Ishikawa (cell line): ENCODE measurements at regions not wholly inside any gene's neighbourhood (a gene's known extent, or its start where the extent isn't known, plus 50 kb on each side); places are given as distances from the start of the nearest gene placed in this dataset.

ENCODE experiments used
- CEBPB ChIP-seq: IDR thresholded peaks from 2 replicates; pipeline ENCODE4 v1.6.1; 2012
- CREB1 ChIP-seq: IDR thresholded peaks from 2 replicates; pipeline ENCODE4 v1.6.1; 2012; ENCODE audit warnings: low read depth
- EGR1 ChIP-seq: IDR thresholded peaks from 2 replicates; pipeline ENCODE4 v1.6.1; 2012
- EP300 ChIP-seq: IDR thresholded peaks from 2 replicates; pipeline ENCODE4 v1.6.1; 2012; ENCODE audit warnings: borderline replicate concordance
- FOXM1 ChIP-seq: IDR thresholded peaks from 2 replicates; pipeline ENCODE4 v1.6.1; 2012; ENCODE audit warnings: low read depth, borderline replicate concordance
- MAX ChIP-seq: IDR thresholded peaks from 2 replicates; pipeline ENCODE4 v1.6.1; 2012
- NFIC ChIP-seq: IDR thresholded peaks from 2 replicates; pipeline ENCODE4 v1.6.1; 2012
- RAD21 ChIP-seq: IDR thresholded peaks from 2 replicates; pipeline ENCODE4 v1.6.1; 2012; ENCODE audit warnings: low read depth
- REST ChIP-seq: IDR thresholded peaks from 2 replicates; pipeline ENCODE4 v1.6.1; 2012; ENCODE audit warnings: low read depth, mild to moderate bottlenecking
- TAF1 ChIP-seq: IDR thresholded peaks from 2 replicates; pipeline ENCODE4 v1.6.1; 2012; ENCODE audit warnings: low read depth, mild to moderate bottlenecking
- TCF12 ChIP-seq: IDR thresholded peaks from 2 replicates; pipeline ENCODE4 v1.6.1; 2012; ENCODE audit warnings: low read depth
- TEAD4 ChIP-seq: IDR thresholded peaks from 2 replicates; pipeline ENCODE4 v1.6.1; 2012
- USF1 ChIP-seq: IDR thresholded peaks from 2 replicates; pipeline ENCODE4 v1.6.1; 2012
- YY1 ChIP-seq: IDR thresholded peaks from 2 replicates; pipeline ENCODE4 v1.6.1; 2012; ENCODE audit warnings: low read depth
- ZBTB7A ChIP-seq: IDR thresholded peaks from 2 replicates; pipeline ENCODE4 v1.6.1; 2012; ENCODE audit warnings: low read depth

- TF ChIP-seq YY1: no peak
Observed at GRCh38 chr3:30504939-30505338, 101.5 kb upstream of the TGFBR2 start.

- TF ChIP-seq EGR1 (no peak), MAX (no peak), TCF12 (no peak), RAD21 (no peak), FOXM1 (no peak)
Observed at GRCh38 chr3:30505866-30506520, 100.4 kb upstream of the TGFBR2 start.

- TF ChIP-seq TCF12: no peak
- no peak for TF ChIP-seq EGR1
- TF ChIP-seq CREB1: no peak
- TF ChIP-seq FOXM1: no peak
- no peak for TF ChIP-seq MAX
- no peak for TF ChIP-seq RAD21
- no peak for TF ChIP-seq TAF1
- no peak for TF ChIP-seq CEBPB
- no peak for TF ChIP-seq EP300
- no peak for TF ChIP-seq YY1
- no peak for TF ChIP-seq NFIC
- TF ChIP-seq ZBTB7A: no peak
- no peak for TF ChIP-seq REST
- no peak for TF ChIP-seq TEAD4
Observed at GRCh38 chr3:30508339-30508738, 98.1 kb upstream of the TGFBR2 start.

GRCh38 chr3:30510596-30510995 is 95.8 kb upstream of the TGFBR2 start:
- peak; percentile 50; the same call in 1 of the 2 replicates for TF ChIP-seq EP300
- 0 out of 2 replicates have a peak, but pooled peaks have one; percentile 25 for TF ChIP-seq CEBPB
- peak; percentile 16; the same call in 1 of the 2 replicates for TF ChIP-seq TEAD4
- TF ChIP-seq RAD21: no peak

GRCh38 chr3:30511524-30512251 is 94.7 kb upstream of the TGFBR2 start:
- TF ChIP-seq TAF1 (no peak), CEBPB (peak; percentile 89)

- no peak for TF ChIP-seq REST
- no peak for TF ChIP-seq CREB1
- no peak for TF ChIP-seq TAF1
- TF ChIP-seq CEBPB: no peak
- TF ChIP-seq MAX: no peak
- TF ChIP-seq YY1: no peak
- no peak for TF ChIP-seq RAD21
- TF ChIP-seq EP300: no peak
- no peak for TF ChIP-seq ZBTB7A
- TF ChIP-seq TEAD4: no peak
- TF ChIP-seq TCF12: no peak
- TF ChIP-seq FOXM1: no peak
- no peak for TF ChIP-seq NFIC
- no peak for TF ChIP-seq USF1
- TF ChIP-seq EGR1: no peak
Observed at GRCh38 chr3:30512576-30512975, 93.8 kb upstream of the TGFBR2 start.
